ENCODE measurements at regions not wholly inside any gene's neighbourhood (a gene's known extent, or its start where the extent isn't known, plus 50 kb on each side); places are given as distances from the start of the nearest gene placed in this dataset.

DNA sequence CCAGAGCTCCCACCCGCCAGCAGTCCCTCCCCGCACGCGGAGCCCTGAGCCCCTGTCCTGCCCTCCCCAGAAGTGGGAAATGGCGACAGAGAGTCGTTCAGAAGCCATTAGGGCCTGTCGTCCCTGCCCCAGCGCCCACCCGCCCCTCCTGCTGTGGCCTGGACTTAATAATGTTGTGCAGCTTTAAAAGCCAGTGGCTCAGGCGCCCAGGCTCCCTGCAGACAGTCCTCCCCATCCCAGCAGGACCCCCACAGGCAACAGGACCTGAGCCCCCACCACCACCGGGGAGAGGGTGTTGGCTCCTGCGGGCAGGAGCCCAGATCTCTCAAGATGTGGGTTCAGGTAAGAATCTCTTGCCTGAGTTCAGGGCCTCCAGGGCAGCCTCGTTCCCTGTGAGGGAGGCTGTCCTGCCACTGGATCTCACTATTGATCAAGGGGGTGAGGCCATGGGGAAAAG is 125.3 kb upstream of the RUNX3 start:
- FAIRE-seq = no peak

DNA sequence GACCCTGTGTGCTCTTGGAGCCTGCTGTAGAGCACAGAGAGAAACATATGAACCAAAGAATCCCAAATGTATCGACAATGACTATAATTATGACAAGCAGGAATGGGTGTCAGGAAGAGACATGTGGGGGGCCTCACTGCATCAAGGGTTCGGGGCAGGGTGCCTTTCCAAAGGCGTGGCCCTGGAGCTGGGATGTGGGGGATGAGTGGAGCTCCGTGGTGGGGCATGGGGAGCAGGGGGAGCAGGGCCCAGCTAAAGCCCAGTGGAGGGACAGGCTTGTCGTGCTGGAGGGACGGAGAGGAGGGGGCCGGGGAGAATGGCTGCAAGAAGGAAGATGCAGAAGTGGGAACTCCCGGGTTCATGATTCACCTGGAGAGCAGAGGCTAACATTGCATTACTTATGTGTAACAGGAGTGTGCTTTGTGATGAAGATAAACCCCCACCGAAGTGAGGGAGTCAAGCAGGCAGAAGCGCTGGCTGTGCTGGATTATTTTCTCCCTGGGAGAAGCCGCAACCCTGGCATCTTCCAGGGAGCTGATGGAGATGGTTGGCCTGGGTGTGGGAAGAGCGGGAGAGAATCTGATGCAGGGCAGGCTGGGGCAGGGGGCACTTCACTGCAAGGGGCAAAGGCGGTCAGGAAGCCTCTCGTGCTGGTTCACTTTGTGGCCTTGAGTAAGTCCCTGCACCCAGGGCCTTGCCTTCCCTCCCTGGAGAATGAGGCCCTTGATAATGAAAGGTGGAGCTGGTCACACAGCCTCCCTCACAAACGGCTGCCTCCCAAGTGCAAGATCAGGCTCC is 124.6 kb upstream of the RUNX3 start:
- FAIRE-seq = no peak

DNA sequence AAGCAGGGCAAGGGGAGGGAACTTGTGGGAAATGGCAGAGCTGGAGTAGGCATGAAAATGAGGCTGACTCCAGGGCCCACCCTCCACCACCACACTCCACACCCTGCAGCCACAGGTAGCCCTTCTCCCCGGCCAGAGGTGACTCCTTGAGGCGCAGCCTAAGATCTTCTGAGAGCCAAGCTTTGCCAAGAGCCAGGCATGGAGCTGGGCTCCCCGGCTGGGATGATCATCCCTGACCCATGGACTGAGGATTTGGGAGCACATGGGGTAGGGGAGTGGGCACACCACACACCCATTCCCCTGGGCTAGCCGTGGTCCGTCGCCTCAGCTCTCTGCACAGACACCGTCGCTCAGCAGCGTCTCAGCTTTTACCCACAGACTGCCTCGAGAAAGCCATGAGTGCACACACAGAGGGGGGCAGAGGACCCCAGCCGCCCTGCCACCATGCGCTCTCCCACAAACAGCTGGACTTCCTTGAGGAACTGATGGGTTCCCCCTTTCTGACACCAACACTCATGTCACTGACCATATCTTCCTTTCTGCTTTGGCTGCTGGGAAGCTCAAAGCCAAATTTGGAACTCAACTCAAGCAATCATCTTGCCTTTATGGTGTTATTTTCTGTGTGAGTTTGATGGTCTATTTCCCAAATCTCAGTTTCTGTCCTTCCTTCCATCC is 123.6 kb upstream of the RUNX3 start:
- FAIRE-seq = no peak

DNA sequence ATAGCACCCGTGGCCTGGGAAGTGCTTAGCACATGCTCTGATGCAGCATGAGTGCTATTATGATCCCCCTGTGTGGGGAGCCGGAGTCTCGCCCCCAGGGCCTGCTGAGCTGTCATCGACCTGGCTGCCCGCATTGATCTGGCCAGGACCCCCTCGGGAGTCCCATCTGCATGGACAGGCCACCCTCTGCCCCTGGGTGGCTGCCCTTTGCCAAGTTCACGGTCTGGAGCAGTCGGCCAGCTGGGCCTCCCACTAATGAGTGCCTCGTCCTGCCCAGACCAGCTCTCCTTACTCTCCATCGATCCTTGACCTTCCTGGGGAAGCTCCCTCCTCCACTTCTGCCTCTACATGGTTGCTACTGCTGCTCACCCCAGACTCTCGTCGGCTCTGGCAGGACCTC is 121.8 kb upstream of the RUNX3 start:
- FAIRE-seq = no peak

DNA sequence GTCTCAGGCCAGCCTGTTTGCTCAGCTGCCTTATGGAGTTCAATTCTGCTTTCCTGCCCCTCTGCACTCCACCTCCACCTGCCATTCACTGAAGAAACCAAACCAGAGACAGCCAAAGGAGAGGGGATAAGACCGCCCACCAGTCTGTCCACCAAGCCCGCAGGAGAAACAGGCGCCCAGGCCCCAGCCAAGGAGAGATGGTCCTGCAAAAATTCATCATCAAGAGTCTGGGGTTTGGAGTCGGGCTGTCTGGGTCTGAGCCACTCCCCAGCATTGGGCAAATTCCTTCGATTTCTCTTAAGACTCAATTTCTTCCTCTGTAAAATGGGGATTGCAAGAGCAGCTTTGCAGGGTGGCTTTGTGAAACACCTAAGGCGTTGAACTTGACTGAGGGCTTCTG is 121.4 kb upstream of the RUNX3 start:
- no peak for FAIRE-seq

DNA sequence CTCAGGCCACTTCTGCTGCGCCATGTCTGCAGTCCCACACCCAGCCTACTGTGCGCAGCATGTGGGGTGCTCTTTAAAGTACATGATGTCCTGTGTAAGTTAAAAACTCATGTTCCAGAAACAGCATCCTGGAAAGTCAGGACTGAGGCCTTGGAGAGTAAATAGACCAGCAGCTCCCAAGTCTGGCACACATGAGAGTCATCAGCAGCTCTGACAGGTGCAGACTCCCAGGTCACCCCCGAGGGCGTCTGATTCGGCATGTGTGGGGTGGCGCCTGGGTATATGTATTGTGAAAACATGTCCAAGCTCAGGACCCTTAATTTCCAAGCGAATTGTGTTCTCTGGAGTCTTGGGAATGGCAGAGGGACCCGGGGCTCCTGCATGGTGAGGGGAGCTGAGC is 120.1 kb upstream of the RUNX3 start:
- FAIRE-seq = no peak

DNA sequence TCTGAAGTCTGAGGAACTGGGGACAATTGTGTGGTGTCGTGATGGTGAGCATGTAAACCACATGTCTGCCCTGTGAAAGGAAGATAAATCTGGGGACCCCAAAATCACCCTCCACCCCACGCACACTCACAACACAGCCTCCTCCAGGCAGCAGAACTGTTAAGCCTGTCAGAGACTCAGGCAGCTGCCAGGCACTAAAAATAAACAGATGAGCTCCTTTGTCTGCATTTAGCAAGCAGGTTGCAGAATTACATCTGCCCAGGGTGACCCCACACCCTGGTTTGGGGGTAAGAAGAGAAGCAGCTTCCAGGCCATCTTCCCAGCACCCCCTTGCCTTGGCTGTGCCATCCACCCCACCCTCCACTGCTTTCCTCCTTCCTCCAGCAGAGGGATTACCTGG is 119.1 kb upstream of the RUNX3 start:
- no peak for FAIRE-seq

DNA sequence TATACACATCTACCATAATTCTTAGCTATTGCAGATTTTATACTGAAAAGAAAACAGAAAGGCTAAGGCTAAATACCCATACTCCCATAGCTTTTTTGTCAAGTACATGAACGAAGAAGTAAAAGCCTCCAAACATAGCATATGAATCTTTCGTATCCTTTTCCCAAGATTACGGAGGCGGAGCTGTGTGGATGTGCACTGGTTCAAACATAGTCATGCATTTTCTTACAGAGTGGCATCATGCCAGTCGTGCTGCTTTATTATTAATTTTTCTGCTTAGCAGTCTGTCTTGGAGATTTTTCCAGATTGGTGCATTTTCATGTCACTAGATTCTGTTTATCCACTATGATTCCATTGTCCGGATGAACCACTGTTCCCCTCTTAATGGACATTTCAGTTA is 118.7 kb upstream of the RUNX3 start:
- FAIRE-seq = no peak

DNA sequence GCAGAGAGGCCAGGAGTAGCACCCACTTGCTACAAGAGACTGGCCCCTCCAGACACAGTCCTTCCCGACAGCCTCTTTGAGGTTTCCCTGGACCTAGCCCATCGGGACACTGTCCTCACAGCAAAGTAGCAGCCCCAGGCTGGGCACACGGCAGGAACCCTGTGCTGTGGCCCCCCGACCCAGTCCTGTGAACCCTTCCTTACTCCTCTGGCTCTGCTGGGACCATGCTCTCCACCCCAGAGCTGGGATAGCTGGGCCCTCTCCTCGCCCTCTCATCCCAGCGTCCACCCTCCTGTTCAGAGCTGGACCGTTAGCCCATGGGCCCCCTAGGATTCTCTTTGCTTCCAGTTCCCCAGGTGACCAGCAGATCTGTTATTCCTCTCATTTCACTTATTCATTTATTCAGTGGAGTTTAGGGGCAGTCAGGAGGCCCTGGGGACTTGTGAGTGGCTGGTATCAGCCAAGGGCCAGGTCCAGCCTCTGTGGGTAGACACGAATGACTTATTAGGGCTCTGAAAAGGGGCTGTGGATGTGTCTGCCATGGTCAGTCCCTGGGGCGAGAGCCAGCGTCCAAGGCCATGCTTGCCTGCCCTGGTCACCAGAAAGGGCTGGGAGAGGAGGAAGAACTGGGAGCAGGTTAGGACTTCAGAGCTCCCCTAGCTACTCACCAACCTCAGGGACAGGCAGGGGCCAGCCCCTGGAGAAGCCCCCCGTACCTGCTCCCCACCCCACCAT is 117.6 kb upstream of the RUNX3 start:
- no peak for FAIRE-seq

DNA sequence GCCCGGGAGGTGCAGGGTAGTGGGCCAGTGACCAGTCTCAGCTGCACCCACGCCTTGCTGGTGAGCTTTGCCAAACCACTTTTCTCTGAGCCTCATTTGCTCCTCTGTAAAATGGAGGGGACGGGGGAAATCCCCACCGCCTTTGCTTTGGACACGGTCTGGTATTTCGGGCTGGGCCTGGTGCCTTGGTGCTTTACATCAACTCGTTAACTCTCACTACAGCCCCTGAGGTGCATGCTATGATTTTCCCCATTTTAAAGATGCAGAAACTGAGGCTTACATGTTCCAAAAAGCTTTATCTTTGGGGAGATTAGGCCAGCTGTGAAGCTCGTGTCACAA is 116.1 kb upstream of the RUNX3 start:
- no peak for FAIRE-seq

DNA sequence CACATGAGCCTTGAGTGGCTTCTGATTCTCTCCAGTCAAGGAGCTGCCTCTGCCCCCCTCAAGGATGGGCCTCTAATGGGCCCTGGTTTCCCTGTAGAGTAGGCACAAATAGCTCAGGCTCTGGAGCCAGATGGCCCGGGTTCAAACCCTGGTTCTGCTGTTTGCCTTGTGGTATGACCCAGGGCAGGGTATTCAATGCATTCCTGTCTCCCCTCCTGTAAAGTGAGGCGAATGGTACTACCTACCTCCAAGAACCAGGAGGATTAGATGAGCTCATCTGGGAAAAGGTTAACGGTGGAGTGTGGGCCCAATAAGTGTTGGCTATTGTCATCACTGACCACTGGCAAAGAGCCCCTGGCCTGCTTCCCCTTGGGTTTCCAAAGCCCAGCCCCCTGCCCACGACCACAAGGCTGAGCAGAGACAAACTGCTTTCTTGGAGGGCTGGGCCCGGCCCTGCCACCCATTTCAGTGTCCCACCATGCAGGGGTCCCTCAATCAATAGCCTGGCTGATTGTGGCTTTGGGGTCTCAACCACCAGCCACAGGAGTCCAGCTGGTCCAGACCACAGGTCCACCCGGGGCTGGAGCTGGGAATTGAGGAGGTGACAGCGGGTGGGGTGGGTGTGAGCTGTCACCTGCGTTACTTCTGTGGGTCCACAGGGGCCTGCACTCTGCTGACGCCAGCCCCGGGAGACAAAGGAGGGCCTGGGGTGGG is 115.6 kb upstream of the RUNX3 start:
- FAIRE-seq = no peak

DNA sequence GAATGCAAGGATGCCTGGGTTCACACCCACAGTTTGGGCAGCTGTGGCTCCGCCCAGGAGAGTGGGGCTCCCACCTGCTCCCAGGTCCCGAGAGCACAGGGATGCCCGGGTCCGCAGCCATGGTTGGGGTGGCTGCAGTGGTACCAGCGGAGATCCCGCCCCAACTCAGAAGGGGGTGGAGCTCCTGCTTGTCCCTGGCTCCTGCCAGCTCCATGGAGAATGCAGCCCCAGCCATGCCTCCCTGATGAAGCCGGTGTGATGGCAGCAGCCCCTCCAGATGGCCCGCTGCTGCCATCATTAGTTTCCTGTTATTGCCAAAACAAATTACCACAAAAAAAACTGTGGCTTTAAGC is 113.1 kb upstream of the RUNX3 start:
- FAIRE-seq = no peak

DNA sequence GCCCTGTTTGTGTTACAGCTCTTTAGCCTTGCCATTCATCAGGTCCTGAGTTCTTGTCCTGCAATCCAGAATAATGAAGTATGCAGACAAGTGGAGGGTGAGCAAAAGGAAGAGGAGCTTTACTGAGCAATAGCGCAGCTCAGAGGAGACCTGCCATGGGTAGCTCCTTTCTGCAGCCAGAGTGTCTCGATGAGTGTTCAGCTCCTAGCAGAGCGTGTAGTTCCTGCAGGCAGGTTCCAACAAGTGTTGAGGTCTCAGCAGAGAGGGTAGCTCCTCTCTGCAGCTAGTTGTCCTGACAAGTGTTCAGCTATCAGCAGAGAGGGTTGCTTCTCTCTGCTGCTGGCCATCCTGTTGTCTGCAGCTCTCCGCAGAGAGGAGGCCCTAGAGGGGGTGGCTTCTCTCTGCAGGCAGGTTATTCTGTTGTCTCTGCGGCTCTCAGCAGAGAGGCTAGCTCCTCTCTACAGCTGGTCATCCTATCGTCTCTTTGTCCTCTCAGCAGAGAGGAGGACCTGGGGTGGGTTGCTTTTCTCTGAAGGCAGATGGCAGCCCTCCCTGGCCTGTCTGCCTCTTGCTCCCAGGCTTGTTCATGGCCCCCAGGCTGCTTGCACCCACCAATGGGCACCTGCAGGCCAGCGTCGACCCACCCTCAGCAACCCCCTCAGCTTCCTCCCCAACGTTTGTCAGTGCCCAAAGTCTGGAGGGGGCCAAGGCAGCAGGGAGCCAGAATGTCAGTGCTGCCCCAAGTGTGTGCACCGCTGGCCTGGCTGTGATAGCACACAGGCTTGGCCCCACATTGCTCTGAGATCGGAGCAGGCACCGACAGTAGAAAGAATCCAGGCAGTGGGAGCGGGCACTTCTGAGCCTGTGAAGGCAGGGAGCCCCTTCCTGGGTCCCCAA is 112.5 kb upstream of the RUNX3 start:
- no peak for FAIRE-seq

DNA sequence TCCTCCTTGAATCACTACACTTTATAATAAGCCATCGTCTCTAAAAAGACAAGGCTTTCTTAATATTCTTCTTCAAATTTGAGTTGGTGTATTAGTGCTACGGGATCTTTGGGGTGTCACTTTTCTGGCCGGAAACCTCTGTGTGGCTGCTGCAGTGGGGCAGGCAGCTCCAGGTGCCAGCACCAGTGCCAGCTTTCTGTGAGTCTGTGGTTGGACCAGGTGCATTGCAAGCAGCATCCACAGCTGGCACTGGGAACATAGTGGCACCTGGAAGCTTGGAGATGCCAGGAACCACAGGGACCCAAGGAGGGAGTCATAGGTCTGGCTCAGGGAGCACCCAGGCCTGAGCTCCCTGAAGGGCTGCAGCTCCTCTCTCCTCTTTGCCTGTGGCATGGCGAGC is 111.8 kb upstream of the RUNX3 start:
- FAIRE-seq = no peak

DNA sequence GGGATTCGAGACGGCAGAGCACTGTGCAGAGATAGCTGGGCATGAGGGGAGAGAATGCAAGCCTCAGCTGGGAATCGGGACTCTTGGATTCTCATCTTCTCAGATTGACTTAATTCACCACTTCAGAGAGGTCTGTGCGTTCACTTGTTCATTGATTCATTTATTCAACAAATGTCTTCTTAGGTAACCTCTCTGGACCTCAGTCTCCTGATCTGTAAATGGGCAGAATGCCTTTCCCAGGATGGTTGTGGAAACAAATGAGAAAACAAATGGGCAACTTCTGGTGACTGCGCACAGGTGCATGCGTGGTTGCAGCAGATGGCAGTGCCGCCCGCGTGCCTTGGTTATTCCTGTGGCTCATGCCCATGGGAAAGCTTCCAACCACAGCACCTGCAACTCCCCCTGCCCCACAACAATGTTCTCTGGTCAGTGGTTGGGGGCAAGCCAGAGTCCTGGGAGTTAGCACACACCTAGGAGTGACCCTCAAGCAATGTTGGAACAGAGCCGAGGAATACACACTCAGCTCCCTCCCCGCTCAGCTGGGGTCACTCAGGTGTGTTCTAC is 110.1 kb upstream of the RUNX3 start:
- FAIRE-seq = no peak

DNA sequence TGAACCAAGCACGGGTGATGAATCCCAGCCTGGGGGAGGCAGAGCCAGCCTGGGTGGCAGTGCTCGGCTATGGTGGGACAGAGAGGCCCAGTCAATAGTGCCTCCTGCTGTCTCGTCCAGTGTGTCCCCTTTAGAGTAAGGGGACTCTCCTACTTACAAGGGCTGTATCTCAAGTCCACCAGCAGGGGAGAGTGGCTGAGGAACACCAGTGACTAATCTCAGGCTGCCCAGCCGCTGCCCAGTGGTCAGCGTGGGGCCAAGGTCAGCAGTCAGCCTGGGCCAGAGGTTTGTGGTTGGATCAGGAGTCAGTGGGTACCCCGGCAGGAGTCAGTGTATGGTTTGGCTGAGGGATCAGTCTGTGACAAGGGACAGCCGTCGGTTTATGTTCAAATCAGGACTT is 109.2 kb upstream of the RUNX3 start:
- FAIRE-seq = no peak

DNA sequence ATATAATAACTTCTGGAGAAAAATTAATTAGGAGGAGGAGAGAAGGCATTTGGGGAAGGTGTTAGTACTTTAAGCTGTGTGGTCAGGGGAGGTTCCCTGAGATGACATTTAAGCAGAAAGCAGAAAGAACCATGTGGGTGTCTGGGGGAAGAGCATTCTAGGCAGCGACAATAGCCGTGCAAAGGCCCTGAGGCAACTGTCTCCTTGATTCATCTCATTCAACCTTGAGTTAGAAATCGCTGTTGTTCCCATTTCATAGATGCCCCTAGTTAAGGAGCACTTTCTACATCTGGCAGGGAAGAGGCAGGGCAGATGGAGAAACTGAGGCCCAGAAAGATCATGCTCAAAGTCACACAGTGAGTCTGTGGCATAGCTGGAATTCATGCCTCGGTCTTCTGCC is 108.6 kb upstream of the RUNX3 start:
- FAIRE-seq = no peak

DNA sequence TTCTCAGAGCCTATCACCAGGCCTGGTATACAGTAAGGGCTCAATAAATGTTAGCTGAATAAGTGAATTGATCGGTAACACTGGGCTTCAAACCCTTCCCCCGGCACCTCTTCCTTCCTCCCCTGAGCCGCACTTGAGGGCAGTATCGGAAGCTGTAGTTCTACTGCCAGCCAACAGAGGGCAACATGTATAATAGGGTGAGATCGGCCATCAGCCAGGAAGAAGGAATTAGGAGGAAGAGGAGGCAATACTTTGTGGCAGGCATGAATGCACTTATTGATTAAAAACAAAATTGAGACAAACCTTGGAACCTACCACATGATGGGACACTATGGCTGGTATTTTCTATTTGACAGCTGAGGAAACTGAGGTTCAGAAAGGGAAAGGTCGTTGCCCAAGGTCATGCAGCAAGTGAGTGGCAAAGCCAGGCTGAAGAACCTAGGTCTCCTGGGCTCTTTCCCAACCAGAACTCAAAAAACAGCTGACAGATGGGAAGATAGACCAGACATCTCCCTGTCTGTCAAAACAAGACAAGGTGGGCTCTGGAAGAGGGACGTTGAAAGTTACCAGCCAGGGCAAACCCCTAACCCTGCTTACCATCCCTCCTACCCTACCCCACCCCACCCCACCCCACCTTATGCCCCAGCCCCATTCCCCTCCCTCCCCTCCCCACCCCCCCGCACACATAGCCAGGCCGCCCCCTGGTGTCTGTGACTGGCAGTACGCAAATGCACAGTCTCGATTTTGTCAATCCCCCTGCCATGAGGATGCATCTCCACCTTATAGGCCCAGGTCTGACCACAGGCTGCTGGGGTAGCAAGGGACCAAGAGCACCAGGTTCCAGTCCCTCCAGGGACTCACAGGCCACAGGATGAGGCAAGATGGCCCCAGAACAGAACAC is 107.3 kb upstream of the RUNX3 start:
- no peak for FAIRE-seq

DNA sequence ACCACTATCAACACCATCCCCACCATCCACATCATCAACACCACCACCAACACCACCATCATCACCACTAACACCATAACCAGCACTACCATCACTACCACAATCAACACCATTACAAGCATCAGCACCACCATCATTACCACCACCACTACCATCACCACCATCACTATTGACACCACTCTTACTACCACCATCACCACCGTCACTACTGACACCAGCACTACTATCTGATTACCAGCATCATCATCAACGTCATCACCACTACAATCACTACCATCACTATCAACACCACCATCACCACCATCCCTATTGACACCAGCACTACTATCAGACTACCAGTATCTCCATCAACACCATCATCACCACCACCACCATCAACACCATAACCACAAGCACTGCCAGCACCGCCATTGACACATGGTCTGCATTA is 106.1 kb upstream of the RUNX3 start:
- no peak for FAIRE-seq

DNA sequence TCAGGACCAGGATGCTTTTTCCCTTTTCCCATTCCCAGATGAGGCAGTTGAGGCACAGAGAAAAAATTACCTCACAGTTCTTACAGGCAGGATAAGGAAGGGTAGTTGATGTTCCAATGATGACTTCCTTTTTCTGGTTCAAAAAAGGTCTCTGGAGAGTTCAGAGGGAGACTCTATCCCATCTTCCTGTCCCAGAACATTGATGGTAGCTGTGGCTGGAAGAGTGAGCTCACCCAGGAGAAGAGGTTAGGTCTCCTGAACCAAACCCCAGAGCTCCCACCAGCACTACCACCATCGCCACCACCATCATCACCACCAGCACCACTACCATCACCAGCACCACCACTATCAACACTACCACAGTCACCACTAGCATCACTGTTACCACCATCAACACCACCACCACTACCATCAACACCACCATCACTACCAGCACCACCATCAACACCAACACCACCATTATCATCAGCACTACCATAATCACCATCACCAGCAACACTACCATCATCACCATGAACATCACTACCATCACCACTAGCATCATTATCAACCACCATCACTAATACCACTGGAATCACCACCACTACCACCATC is 105.5 kb upstream of the RUNX3 start:
- FAIRE-seq = no peak
